Islet of Langerhans (tissue), 1 donor: ENCODE measurements at regions not wholly inside any gene's neighbourhood (a gene's known extent, or its start where the extent isn't known, plus 50 kb on each side); places are given as distances from the start of the nearest gene placed in this dataset.

ENCODE experiments used
- FAIRE-seq: peaks from one replicate; lab custom pipeline; 2011; peaks lifted over from hg19 to GRCh38; lab: Jason Lieb, UNC

- no peak for FAIRE-seq
Measured at GRCh38 chr19:27796540-27796939, 1416.4 kb downstream of the UQCRFS1 start.

- no peak for FAIRE-seq
Measured at GRCh38 chr19:27796073-27796472, 1416.9 kb downstream of the UQCRFS1 start.

DNA sequence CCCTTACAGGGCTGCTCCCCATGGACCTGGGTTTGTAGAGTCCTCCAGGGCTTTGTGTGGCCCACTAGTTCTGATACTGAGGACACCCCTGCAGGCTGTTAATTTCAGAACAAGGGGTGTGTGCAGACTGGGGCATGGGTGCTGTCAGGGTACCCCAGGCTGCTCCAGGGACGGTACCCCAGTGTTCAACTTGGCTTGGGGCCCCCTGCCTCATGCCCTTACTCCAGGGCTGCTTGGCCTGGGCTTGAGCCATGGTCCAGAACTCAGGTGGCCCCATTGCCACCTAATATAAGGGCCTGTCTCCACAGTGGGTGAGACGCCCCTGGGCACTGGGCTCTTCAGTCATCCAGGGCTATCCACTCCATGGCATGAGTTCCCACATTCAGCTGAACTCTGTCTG, 1417.6 kb downstream of the UQCRFS1 start:
- FAIRE-seq: no peak

- FAIRE-seq: no peak
Measured at GRCh38 chr19:27794494-27795042, 1418.4 kb downstream of the UQCRFS1 start.

DNA sequence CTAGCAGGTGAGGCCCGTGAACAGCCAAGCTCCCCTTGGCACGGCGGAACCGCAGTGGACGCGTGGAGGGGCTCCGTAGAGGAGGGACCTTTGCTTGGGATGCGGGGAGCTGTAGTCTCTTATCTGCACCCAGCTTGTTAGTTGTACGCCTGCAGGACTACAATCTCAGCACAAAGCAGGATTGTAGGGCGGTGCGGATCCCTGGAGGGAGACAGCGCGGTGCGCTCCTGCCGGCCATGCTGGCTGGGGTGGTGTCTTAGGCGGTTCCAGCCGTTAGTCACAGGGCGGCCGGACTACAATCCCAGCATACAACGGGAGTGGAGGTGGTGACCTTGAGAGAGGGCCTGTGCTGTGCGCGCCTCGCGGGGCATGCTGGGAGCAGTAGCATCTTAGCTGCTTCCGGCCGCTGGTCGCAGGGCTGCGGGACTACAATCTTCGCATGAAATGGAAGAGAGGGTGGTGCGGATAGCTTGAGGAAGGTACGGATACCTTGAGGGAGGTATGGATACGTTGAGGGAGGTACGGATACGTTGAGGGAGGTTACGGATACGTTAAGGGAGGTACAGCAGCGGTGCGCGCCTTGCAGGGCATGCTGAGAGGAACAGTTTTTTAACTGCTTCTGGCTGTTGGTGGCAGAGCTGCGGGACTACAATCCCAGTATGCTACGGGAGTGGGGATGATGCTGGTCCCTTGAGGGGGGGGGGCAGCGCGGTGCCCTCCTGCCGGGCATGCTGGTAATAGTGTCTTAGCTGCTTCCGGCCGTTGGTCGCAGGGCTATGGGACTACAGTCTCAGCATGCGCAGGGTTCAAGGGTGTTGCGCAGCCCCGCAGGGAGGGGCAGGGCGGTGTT, 1419.1 kb downstream of the UQCRFS1 start:
- no peak for FAIRE-seq

DNA sequence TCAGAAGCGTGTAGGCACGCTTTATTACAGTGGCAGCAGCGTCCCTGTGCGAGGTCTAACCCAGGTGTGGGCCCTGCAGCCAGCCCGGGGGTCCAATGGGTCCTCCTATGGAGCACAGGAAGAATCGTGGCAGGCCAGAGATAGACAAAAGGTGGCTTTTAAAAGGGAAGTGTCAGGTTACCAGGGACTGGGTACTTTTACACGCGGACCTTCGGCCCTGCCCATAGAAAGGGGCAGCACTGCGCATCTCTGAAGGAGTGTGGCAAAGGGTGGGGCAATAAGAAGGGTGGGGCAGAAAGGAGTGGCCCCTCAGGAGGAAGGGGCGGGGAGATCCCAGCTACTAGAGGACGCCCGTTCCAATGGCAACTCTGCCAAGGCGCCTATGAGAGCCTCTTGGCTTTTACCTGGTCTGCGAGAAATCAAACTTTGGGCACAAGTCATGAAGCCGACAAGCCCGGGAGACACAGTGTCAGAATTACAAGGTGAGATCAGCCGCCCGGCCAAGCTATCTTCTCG, 1419.8 kb downstream of the UQCRFS1 start:
- FAIRE-seq: no peak

- no peak for FAIRE-seq
Measured at GRCh38 chr19:27792576-27793127, 1420.3 kb downstream of the UQCRFS1 start.

GRCh38 chr19:27780367-27781075, 1432.4 kb downstream of the UQCRFS1 start:
- no peak for FAIRE-seq

- FAIRE-seq: no peak
Measured at GRCh38 chr19:27779954-27780353, 1433.0 kb downstream of the UQCRFS1 start.

- FAIRE-seq: no peak
Measured at GRCh38 chr19:27777726-27778125, 1435.2 kb downstream of the UQCRFS1 start.

DNA sequence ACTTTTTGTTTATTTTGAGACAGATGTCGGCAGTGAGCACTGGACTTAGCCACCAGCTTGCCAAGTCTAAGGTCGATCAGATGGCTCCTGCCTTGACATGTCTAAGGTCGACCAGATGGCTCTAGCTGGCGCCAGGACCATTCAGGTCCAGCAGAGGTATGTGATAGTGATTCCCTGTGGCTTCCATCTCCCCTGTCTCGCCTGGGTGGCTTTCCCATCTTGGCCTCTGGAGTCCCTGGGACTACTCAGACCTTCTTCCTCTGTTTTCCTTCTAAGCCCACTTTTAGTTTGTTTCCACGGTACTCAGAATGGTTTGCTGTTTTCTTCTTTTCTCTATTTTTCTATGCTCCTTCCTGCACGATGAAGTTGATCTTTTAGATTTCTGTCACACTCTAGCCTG, 1435.7 kb downstream of the UQCRFS1 start:
- no peak for FAIRE-seq

DNA sequence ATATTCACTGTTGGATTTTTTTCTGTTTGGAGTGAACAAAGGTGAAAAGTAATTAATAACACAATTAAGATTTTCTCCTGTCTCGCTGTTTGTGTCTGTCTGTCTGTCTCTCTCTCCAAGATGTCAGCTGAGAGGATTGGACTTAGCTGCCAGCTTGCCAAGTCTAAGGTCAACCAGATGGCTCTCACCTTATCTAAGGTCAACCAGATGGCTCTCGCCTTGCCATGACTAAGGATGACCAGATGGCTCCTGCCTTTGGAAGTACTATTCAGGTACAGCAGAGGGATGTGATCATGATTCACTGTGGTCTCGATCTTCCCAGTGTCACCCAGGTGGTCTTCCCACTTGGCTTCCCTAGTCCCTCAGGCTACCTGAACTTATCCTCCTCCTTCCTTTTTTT, 1436.4 kb downstream of the UQCRFS1 start:
- FAIRE-seq: no peak

- no peak for FAIRE-seq
Measured at GRCh38 chr19:27776020-27776419, 1436.9 kb downstream of the UQCRFS1 start.

- FAIRE-seq: no peak
Measured at GRCh38 chr19:27775395-27775794, 1437.6 kb downstream of the UQCRFS1 start.

- no peak for FAIRE-seq
Measured at GRCh38 chr19:27774827-27775226, 1438.1 kb downstream of the UQCRFS1 start.

DNA sequence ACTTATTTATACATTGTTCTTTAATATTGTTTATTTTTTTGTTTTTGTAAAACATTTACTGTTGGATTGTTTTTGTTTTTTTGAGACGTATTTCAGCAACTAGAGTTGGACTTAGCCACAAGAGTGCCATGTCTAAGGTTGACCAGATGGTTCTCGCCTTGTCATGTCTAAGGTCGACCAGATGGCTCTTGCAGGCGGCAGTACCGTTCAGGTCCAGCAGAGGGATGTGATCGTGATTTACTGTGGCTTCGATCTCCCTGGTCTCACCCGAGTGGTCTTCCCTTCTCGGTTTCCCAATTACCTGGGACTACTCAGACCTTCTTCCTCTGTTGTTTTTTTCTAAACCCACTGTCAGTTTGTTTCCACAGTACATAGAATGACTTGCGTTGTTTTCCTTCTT, 1438.6 kb downstream of the UQCRFS1 start:
- FAIRE-seq: no peak

- no peak for FAIRE-seq
Measured at GRCh38 chr19:27773318-27774094, 1439.4 kb downstream of the UQCRFS1 start.

DNA sequence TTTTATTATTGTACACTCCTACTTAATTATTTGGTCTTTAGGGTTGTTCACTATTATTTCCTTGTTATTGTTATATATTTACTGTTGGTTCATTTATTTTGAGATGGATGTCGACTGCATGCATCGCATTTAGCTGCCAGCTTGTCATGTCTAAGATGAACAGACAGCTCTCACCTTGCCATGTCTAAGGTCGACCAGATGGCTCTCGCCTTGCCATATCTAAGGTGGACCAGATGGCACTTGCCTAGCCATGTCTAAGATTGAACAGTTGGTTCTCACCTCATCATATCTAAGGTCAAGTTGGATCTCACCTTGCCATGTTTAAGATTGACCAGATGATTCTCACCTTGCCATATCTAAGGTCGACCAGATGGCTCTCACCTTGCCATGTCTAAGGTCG, 1440.9 kb downstream of the UQCRFS1 start:
- FAIRE-seq: no peak

DNA sequence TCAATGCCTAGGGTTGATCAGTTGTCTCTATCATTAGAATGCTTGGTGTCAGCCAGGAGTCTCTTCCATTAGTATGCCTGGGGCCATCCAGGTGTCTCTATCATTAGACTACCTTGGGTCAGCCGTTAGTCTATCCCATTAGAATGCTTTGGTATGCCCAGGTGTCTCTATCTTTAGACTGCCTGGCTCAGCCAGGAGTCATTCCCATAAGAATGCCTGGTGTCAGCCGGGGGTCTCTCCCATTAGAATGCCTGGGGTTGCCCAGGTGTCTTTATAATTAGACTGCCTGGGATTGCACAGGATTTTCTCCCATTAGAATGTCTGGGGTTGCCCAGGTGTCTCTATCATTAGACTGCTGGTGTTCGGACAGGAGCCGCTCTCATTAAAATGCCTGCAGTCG, 1442.9 kb downstream of the UQCRFS1 start:
- FAIRE-seq: no peak

DNA sequence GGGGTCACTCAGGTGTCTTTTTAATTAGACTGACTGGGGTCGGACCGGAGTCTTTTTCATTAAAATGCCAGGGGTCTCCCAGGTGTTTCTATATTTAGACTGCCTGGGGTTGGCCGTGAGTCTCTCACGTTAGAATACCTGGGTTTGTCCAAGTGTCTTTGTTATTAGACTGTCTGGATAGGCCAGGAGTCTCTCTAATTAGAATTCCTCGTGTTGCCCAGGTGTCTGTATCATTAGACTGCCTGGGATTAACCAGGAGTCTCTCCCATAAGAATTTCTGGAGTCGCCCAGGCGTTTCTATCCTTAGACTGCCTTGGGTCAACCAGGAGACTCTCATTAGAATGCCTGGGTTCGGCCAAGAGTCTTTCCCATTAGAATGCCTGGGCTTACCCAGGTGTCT, 1445.7 kb downstream of the UQCRFS1 start:
- FAIRE-seq: no peak

- FAIRE-seq: no peak
Measured at GRCh38 chr19:27765912-27766725, 1446.8 kb downstream of the UQCRFS1 start.
